Ectodermal cell (in vitro differentiated cells): ENCODE measurements at regions not wholly inside any gene's neighbourhood (a gene's known extent, or its start where the extent isn't known, plus 50 kb on each side); places are given as distances from the start of the nearest gene placed in this dataset.

Source experiments
- H3K27ac ChIP-seq: 2 replicates; pipeline ENCODE4 v1.7.0; 2013; ENCODE audit warnings: mild to moderate bottlenecking, low read depth, low read length; ENCODE audit not compliant: insufficient read depth, poor library complexity, severe bottlenecking
- H3K27me3 ChIP-seq: 2 replicates; pipeline ENCODE4 v1.7.0; 2013; ENCODE audit warnings: mild to moderate bottlenecking, low read length; ENCODE audit not compliant: insufficient read depth, control insufficient read depth, poor library complexity, severe bottlenecking
- H3K36me3 ChIP-seq: one replicate; pipeline ENCODE4 v1.7.0; 2013; ENCODE audit warnings: low read length; ENCODE audit not compliant: control insufficient read depth, insufficient read depth
- H3K4me1 ChIP-seq: one replicate; pipeline ENCODE4 v1.7.0; 2013; ENCODE audit warnings: low read length; ENCODE audit not compliant: control insufficient read depth, insufficient read depth
- H3K4me3 ChIP-seq: 2 replicates; pipeline ENCODE4 v1.7.0; 2013; ENCODE audit warnings: low read depth, low read length, control low read depth; ENCODE audit not compliant: insufficient read depth
- H3K9me3 ChIP-seq: 2 replicates; pipeline ENCODE4 v1.7.0; 2013; ENCODE audit warnings: mild to moderate bottlenecking, low read length, moderate library complexity; ENCODE audit not compliant: control insufficient read depth
- WGBS, 2 experiments: methylation state at CpG; one replicate each; pipeline ENCODE4 v1.1.7; 2013; ENCODE audit warnings: missing lambda C conversion rate in 2 of 2; 5-methylcytosine and 5-hydroxymethylcytosine counted together

DNA sequence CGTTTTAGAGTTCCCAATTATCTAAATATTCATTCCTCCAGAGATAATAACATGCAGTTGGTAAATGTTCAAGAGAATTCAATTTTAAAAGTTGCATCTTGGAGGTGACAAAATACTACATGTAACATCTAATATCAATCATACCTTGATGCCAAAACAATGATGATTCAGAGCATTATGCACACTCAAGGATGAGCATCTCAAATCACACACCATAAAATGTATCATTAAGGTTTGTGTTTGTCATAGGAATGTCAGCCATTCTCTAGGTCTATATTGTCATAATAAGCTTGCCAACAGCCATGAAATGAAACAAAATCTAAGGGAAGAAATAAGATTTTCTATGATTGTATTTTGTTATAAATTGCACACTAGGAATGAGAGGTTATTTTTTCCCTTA is 1667.0 kb downstream of the DPP10 start:
- H3K4me3 ChIP-seq = no peak overlapping the region
- WGBS, 2 experiments = 100% methylated on average over 1 of the region's 1 CpG; no CpG with 5 or more reads in 1 of the 2 experiments

DNA sequence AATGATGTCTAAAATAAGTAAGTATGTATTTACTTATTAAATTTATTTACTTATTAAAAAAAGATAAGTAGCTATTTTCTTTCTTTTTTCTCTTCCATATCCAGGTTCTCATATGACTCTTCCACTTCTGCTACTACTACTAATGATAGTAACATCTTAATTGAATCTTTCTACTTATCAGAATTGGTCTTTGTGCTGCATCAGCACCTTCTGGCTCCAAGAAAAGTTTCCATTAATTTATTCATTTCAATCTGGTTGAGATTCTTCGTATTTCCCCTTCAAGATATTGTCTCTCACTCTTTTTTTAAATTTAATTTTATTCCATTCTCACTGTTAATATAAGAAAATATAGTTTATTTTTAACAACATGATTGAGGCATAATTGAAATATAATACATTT is 1675.4 kb downstream of the DPP10 start:
- Histone ChIP-seq H3K4me1 (no peaks in the 10 kb centered on the region), H3K27ac (no peak overlapping the region), H3K36me3 (no peaks in the 10 kb centered on the region), H3K4me3 (no peak overlapping the region), H3K9me3 (no peaks in the 10 kb centered on the region), H3K27me3 (no peaks in the 10 kb centered on the region)
- WGBS, 2 experiments = 71% methylated on average over 1 of the region's 1 CpG; no CpG with 5 or more reads in 1 of the 2 experiments

More for the DNA sequence above, 1667.0 kb downstream of the DPP10 start:
- no peaks in the 10 kb centered on the region for H3K4me1 ChIP-seq
- no peak overlapping the region for H3K27ac ChIP-seq
- no peaks in the 10 kb centered on the region for H3K27me3 ChIP-seq
- H3K36me3 ChIP-seq = no peaks in the 10 kb centered on the region
- H3K9me3 ChIP-seq = no peaks in the 10 kb centered on the region

DNA sequence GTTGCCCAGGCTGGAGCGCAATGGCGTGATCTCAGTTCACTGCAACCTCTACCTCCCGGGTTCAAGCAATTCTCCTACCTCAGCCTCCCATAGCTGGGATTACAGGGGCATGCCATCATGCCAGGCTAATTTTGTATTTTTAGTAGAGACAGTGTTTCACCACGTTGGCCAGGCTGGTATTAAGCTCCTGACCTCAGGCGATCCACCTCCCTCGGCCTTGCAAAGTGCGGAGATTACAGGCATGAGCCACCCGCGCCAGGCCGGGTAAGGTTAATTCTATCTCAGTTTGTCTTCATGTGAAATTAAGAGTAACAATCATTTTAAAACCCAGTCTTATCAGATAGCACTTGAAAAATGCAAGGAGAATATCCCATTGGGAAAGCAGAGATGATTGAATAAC is 1681.7 kb upstream of the DDX18 start:
- Histone ChIP-seq H3K27ac (no peak overlapping the region), H3K4me3 (no peak overlapping the region), H3K9me3 (no peaks in the 10 kb centered on the region), H3K27me3 (no peaks in the 10 kb centered on the region), H3K36me3 (no peaks in the 10 kb centered on the region), H3K4me1 (no peaks in the 10 kb centered on the region)
- 85 to 92% methylated on average over 7 to 10 of the region's 10 CpGs for WGBS, 2 experiments

DNA sequence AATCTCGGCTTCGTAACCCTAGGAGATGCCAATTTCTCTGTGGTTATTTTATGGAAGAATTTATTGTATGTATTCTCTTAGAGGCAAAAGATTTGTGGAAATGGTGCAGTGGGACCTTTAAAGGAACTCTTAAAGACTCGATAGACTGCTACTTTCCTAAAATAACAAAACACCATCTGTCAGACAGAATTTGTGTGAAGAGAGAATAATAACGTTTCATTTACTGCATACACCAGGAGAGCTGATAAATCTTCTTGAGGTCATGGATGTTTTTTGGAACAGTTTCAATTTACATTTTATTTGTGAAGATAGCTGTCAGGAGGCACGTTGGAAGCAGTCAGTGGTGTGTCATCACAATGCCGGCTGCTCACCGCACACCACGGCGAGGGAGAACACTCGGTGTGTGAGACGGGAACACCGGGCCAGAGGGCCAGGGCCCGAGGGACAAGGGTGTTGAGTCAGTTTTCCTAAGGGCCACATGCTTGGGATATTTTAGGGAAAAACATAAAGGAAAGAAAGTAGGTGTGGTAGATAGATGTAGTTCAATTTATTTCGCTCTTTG is 1681.0 kb upstream of the DDX18 start:
- H3K4me3 ChIP-seq = no peak overlapping the region
- no peaks in the 10 kb centered on the region for H3K36me3 ChIP-seq
- WGBS, 2 experiments = 94% methylated on average over 11 to 13 of the region's 14 CpGs
- H3K27me3 ChIP-seq = no peaks in the 10 kb centered on the region
- no peak overlapping the region for H3K27ac ChIP-seq
- no peaks in the 10 kb centered on the region for H3K4me1 ChIP-seq
- H3K9me3 ChIP-seq = no peaks in the 10 kb centered on the region

DNA sequence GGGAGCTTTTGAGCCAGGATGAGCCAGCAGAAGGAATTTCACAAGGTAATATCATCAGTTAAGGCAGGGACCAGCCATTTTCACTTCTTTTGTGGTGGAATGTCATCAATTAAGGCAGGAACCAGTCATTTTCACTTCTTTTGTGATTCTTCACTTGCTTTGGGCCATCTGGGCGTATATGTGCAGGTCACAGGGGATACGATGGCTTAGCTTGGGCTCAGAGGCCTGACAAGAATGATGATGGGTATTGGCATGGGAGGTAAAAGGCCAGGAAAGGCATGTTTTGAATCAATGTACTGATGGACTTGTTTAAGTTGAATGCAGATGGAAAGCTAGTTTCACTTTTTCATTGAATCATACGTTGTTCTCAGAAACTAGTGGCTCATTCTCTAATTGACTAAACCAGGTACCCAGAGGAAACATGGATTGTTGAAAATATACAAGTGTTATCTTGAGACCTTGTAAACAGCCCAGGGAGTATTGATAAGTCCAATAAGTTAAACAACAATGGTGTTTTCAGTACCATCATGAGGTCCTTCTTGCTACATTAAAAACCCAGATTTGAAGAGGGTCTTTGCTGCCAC is 1672.5 kb upstream of the DDX18 start:
- 47 to 58% methylated on average over 3 of the region's 3 CpGs for WGBS, 2 experiments
- peaks cover 56% of the 10 kb centered on the region for H3K27me3 ChIP-seq
- H3K9me3 ChIP-seq = no peaks in the 10 kb centered on the region
- no peak overlapping the region for H3K27ac ChIP-seq
- no peak overlapping the region for H3K4me3 ChIP-seq
- no peaks in the 10 kb centered on the region for H3K36me3 ChIP-seq
- no peaks in the 10 kb centered on the region for H3K4me1 ChIP-seq

DNA sequence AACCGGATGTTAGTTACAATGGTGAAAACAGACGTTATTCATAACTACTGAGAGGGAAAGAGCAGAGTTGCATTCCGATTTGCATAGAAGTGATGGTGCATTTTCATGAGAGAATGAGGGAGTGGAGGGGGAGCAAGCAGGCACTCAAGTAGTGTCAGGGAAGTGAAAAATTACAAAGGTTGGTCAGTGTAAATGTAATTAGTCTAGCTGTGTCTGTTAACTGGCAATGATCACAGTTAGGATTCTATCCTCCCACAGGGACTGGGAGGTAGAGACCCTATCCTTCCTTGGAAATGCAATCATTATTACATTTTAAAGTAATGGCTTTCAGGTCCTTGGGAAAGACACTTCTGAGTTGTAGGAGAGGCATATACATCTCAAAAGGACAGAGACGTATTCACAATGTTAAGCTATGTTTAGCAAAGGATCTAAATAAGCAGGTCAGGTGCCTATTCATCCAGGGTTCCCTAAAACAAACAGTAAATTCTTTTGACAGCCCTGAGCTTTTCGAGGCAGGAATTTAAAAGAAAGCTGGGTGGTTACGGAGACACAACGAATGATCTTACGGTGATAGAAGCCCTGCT is 1671.8 kb upstream of the DDX18 start:
- WGBS, 2 experiments = 6 to 7% methylated on average over 8 of the region's 8 CpGs
- Histone ChIP-seq H3K36me3 (no peaks in the 10 kb centered on the region), H3K27ac (no peak overlapping the region), H3K4me3 (no peak overlapping the region), H3K4me1 (no peaks in the 10 kb centered on the region), H3K27me3 (peaks cover 60% of the 10 kb centered on the region), H3K9me3 (no peaks in the 10 kb centered on the region)

DNA sequence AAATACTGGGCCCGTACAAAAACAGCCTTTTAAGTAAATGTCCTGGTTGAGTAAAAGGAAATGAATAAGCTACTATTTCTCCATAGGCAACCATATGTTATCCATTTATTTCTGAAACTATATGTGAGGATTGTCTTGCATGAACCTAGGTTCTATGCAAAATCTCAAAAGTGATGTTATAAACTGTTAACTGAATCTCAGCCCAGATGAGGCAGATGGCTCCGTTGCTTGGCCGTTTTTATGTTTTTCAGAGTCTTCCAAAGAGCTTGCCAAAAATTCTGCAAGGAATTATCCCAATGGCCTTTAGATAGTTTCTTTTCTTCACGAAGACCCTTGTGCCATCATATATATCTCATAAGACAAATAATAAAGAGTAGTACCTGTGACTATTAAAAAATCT is 1669.5 kb upstream of the DDX18 start:
- Histone ChIP-seq H3K4me3 (no peak overlapping the region), H3K27ac (no peak overlapping the region), H3K4me1 (peaks cover 5% of the 10 kb centered on the region), H3K27me3 (peaks cover 72% of the 10 kb centered on the region), H3K36me3 (no peaks in the 10 kb centered on the region), H3K9me3 (no peaks in the 10 kb centered on the region)
- 91 to 96% methylated on average over 3 of the region's 4 CpGs for WGBS, 2 experiments

DNA sequence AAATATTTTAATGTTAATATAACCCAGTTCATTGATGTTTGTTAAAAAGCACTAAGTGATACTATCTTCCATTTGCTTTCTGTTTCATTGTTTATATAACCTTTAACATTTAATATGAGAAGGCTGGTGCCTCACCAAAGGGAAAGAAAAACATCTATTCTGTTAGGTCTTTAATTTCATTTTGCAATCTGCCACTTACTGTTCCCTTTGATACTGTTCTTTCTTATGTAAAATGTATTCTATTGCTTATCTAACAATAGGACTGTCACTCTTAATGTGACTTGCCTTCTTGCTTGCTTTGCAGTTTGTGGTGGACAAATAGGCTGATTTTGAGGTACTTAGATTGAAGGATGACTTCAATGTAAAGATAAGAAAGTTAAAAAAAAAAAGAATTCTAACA is 1666.1 kb upstream of the DDX18 start:
- Histone ChIP-seq H3K27me3 (peaks cover 55% of the 10 kb centered on the region), H3K4me1 (peaks cover 5% of the 10 kb centered on the region), H3K4me3 (no peak overlapping the region), H3K36me3 (no peaks in the 10 kb centered on the region), H3K27ac (no peak overlapping the region), H3K9me3 (no peaks in the 10 kb centered on the region)

DNA sequence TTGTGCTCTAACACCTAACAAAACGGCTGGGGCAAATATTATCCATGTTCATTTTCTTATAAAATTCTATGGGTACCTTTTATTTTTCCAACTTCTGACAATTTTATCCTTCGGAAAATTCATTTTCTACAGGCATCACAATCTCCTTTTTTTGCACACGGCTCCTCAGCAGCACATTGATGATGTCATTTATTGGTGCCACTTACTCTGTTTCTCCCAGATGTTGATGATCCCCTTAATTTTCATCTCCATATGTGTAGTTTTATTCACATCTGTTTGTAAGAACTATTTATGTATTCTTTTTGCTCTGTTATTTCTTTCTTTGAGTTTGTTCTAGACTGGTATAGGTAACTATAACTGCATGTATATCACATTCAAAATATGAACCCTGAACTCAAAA is 1660.8 kb upstream of the DDX18 start:
- Histone ChIP-seq H3K9me3 (no peaks in the 10 kb centered on the region), H3K4me3 (no peak overlapping the region), H3K27me3 (peaks cover 13% of the 10 kb centered on the region), H3K27ac (no peak overlapping the region), H3K36me3 (no peaks in the 10 kb centered on the region), H3K4me1 (no peaks in the 10 kb centered on the region)
- whole genome bisulfite sequencing, 2 experiments = 87 to 93% methylated on average over 3 of the region's 3 CpGs

DNA sequence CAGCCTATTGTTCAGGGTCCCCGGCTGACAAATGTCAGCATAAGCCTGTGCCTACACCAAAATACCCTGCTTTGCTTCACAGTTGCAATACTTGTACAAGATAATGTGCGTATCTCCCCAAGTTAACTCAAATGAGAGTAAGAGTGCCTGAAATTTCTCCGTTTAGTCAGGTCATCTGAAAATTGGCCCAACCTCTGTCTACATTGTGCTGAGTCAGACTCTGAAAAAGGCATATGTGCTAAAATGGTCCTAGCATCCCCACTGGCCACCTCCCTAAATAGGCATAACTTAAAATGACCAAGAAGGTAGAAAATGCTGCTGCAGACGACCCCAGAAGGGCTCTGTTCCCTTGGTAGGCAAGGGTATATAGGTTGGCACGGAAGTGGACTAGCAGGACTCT is 1653.8 kb upstream of the DDX18 start:
- Histone ChIP-seq H3K9me3 (no peaks in the 10 kb centered on the region), H3K36me3 (no peaks in the 10 kb centered on the region), H3K4me3 (no peak overlapping the region), H3K27ac (no peak overlapping the region), H3K27me3 (no peaks in the 10 kb centered on the region), H3K4me1 (no peaks in the 10 kb centered on the region)
- 88 to 93% methylated on average over 5 of the region's 5 CpGs for WGBS, 2 experiments
